Umbilical cord (tissue), 1 donor: ENCODE measurements at regions not wholly inside any gene's neighbourhood (a gene's known extent, or its start where the extent isn't known, plus 50 kb on each side); places are given as distances from the start of the nearest gene placed in this dataset.
A peak's percentile ranks its signal among the peaks of the same experiment; 100 is the strongest.

Experiments
- DNase-seq: peaks from one replicate; pipeline ENCODE4 v3.0.0-alpha.2; 2015; ENCODE audit warnings: low spot score

- DNase-seq: no peak
These were observed 311.0 kb downstream of the GABRB2 start for GRCh38 chr5:161235569-161235968.

- DNase-seq: no peak
These were observed 313.0 kb downstream of the GABRB2 start for GRCh38 chr5:161233553-161233952.

GRCh38 chr5:161230221-161230620, 316.3 kb downstream of the GABRB2 start:
- no peak for DNase-seq

GRCh38 chr5:161219816-161220215, 326.7 kb downstream of the GABRB2 start:
- no peak for DNase-seq

- no peak for DNase-seq
These were observed 329.6 kb downstream of the GABRB2 start for GRCh38 chr5:161216877-161217276.

GRCh38 chr5:161212123-161212712, 334.3 kb downstream of the GABRB2 start:
- no peak for DNase-seq

- DNase-seq: no peak
These were observed 345.0 kb downstream of the GABRB2 start for GRCh38 chr5:161201558-161201957.

GRCh38 chr5:161190778-161191177, 338.8 kb upstream of the ATP10B start:
- no peak for DNase-seq

- no peak for DNase-seq
These were observed 338.1 kb upstream of the ATP10B start for GRCh38 chr5:161190086-161190485.

- no peak for DNase-seq
These were observed 337.4 kb upstream of the ATP10B start for GRCh38 chr5:161189452-161189851.

- no peak for DNase-seq
These were observed 331.5 kb upstream of the ATP10B start for GRCh38 chr5:161183559-161183958.

GRCh38 chr5:161176221-161176620, 324.2 kb upstream of the ATP10B start:
- DNase-seq: no peak

- no peak for DNase-seq
These were observed 317.8 kb upstream of the ATP10B start for GRCh38 chr5:161169776-161170175.

- no peak for DNase-seq
These were observed 315.2 kb upstream of the ATP10B start for GRCh38 chr5:161167016-161167767.

- DNase-seq: no peak
These were observed 314.1 kb upstream of the ATP10B start for GRCh38 chr5:161165998-161166660.

GRCh38 chr5:161157925-161158324, 305.9 kb upstream of the ATP10B start:
- DNase-seq: no peak

GRCh38 chr5:161155451-161155850, 303.4 kb upstream of the ATP10B start:
- DNase-seq: peak; percentile 10

GRCh38 chr5:161152415-161152940, 300.5 kb upstream of the ATP10B start:
- DNase-seq: no peak

GRCh38 chr5:161150441-161150988, 298.5 kb upstream of the ATP10B start:
- DNase-seq: no peak

GRCh38 chr5:161149078-161149477, 297.1 kb upstream of the ATP10B start:
- no peak for DNase-seq

- DNase-seq: no peak
These were observed 286.9 kb upstream of the ATP10B start for GRCh38 chr5:161138751-161139455.

GRCh38 chr5:161134956-161135355, 282.9 kb upstream of the ATP10B start:
- DNase-seq: no peak
